IMR-90 (cell line): ENCODE measurements at regions not wholly inside any gene's neighbourhood (a gene's known extent, or its start where the extent isn't known, plus 50 kb on each side); places are given as distances from the start of the nearest gene placed in this dataset.
A peak's percentile ranks its signal among the peaks of the same experiment; 100 is the strongest.

ENCODE experiments used
- ATAC-seq: fragments of 200-7000 bp; cut with Tn5 transposase; 2 replicates; pipeline ENCODE4 v1.9.1; 2020; ENCODE audit warnings: low read depth, mild to moderate bottlenecking, moderate library complexity
- BruUV-seq: library from RNA; stranded (reverse); fragments of 400-500 nt; replicated peaks from 2 replicates; lab custom pipeline; 2021; lab: Mats Ljungman, UMichigan
- CTCF ChIA-PET: fragments of 300-600 bp; formaldehyde crosslinking; extraction: SDS; loops from one replicate; lab custom pipeline; 2021; ENCODE audit warnings: antibody characterized with exemption; lab: Yijun Ruan, JAX
- POLR2A ChIA-PET: fragments of 300-600 bp; sonication (Branson Sonifier 250); formaldehyde crosslinking; loops from one replicate; lab custom pipeline; 2022; ENCODE audit warnings: antibody characterized with exemption; ENCODE audit not compliant: unreplicated experiment; lab: Charles Lee
- DNase-seq: peaks from one replicate; pipeline ENCODE4 v3.0.0; 2013
- H2AFZ ChIP-seq: replicated peaks from 2 replicates; pipeline ENCODE3; 2013; ENCODE audit warnings: low read length, mild to moderate bottlenecking; ENCODE audit not compliant: poor library complexity
- H2AK5ac ChIP-seq: 2 replicates; pipeline ENCODE4 v1.6.1; 2013; ENCODE audit warnings: low read depth, low read length, inconsistent platforms
- H2AK9ac ChIP-seq: replicated peaks from 2 replicates; pipeline ENCODE3; 2013; ENCODE audit warnings: mild to moderate bottlenecking, low read depth, low read length, moderate library complexity; ENCODE audit not compliant: poor library complexity
- H2BK120ac ChIP-seq: 2 replicates; pipeline ENCODE4 v1.6.1; 2013; ENCODE audit warnings: low read depth, low read length, inconsistent platforms
- H2BK15ac ChIP-seq: 3 replicates; pipeline ENCODE4 v1.6.1; 2013; ENCODE audit warnings: low read depth, low read length, inconsistent platforms
- H2BK20ac ChIP-seq: 2 replicates; pipeline ENCODE4 v1.6.1; 2013; ENCODE audit warnings: low read depth, mild to moderate bottlenecking, inconsistent platforms, low read length, moderate library complexity
- H2BK5ac ChIP-seq: 2 replicates; pipeline ENCODE4 v1.6.1; 2013; ENCODE audit warnings: mild to moderate bottlenecking, low read depth, low read length, inconsistent platforms; ENCODE audit not compliant: poor library complexity, severe bottlenecking
- H3K14ac ChIP-seq: replicated peaks from 2 replicates; pipeline ENCODE4 v1.6.1; 2013; ENCODE audit warnings: low read depth, low read length, inconsistent platforms
- H3K18ac ChIP-seq: 2 replicates; pipeline ENCODE4 v1.6.1; 2013; ENCODE audit warnings: low read depth, low read length, control low read depth
- H3K23ac ChIP-seq: 2 replicates; pipeline ENCODE4 v1.6.1; 2013; ENCODE audit warnings: low read depth, low read length, inconsistent platforms
- H3K27ac ChIP-seq: 2 replicates; pipeline ENCODE4 v1.5.1; 2013; ENCODE audit warnings: mild to moderate bottlenecking, control low read depth, low read length; ENCODE audit not compliant: insufficient read depth
- H3K27me3 ChIP-seq: 2 replicates; pipeline ENCODE4 v1.6.1; 2013; ENCODE audit warnings: low read length; ENCODE audit not compliant: control insufficient read depth, insufficient read depth
- H3K36me3 ChIP-seq: 2 replicates; pipeline ENCODE4 v1.6.1; 2013; ENCODE audit warnings: low read length, mixed read lengths; ENCODE audit not compliant: control insufficient read depth, insufficient read depth
- H3K4ac ChIP-seq: 2 replicates; pipeline ENCODE4 v1.6.1; 2013; ENCODE audit warnings: low read depth, low read length, inconsistent platforms
- H3K4me1 ChIP-seq: 2 replicates; pipeline ENCODE4 v1.6.1; 2013; ENCODE audit warnings: low read length, mixed read lengths; ENCODE audit not compliant: control insufficient read depth, insufficient read depth
- H3K4me2 ChIP-seq: 2 replicates; pipeline ENCODE4 v1.6.1; 2013; ENCODE audit warnings: low read depth, mild to moderate bottlenecking, control low read depth, low read length, moderate library complexity
- H3K4me3 ChIP-seq: 2 replicates; pipeline ENCODE4 v1.5.1; 2013; ENCODE audit warnings: low read depth, mild to moderate bottlenecking, control low read depth, low read length, moderate library complexity; ENCODE audit not compliant: insufficient read depth
- H3K56ac ChIP-seq: 2 replicates; pipeline ENCODE4 v1.6.1; 2013; ENCODE audit warnings: low read length, inconsistent platforms; ENCODE audit not compliant: insufficient read depth; ENCODE audit errors: extremely low read depth
- H3K79me1 ChIP-seq, 2 experiments: 2 replicates each; pipeline ENCODE4 v1.6.1; 2013; ENCODE audit warnings: low read length in 2 of 2, inconsistent platforms in 1 of 2, low read depth in 1 of 2
- H3K9ac ChIP-seq: 2 replicates; pipeline ENCODE4 v1.6.1; 2013; ENCODE audit warnings: low read depth, low read length, control low read depth
- H3K9me1 ChIP-seq: 2 replicates; pipeline ENCODE4 v1.6.1; 2013; ENCODE audit warnings: low read length, inconsistent platforms; ENCODE audit not compliant: insufficient read depth
- H3K9me3 ChIP-seq: 2 replicates; pipeline ENCODE4 v1.6.1; 2013; ENCODE audit warnings: low read length; ENCODE audit not compliant: control insufficient read depth, insufficient read depth
- H4K20me1 ChIP-seq: 2 replicates; pipeline ENCODE4 v1.6.1; 2013; ENCODE audit warnings: low read length, inconsistent platforms; ENCODE audit not compliant: insufficient read depth
- H4K5ac ChIP-seq: 2 replicates; pipeline ENCODE4 v1.6.1; 2013; ENCODE audit warnings: mild to moderate bottlenecking, low read depth, low read length, control low read depth
- H4K8ac ChIP-seq, 2 experiments: 2 replicates each; pipeline ENCODE4 v1.6.1; 2013; ENCODE audit warnings: low read depth in 2 of 2, low read length in 2 of 2, control low read depth in 1 of 2, inconsistent platforms in 1 of 2
- H4K91ac ChIP-seq: 2 replicates; pipeline ENCODE4 v1.6.1; 2013; ENCODE audit warnings: low read depth, low read length, inconsistent platforms; ENCODE audit not compliant: insufficient read depth
- BHLHE40 ChIP-seq: fragments of 150-350 bp; IDR thresholded peaks from 2 replicates; pipeline ENCODE4 v1.6.1; 2016; ENCODE audit warnings: mild to moderate bottlenecking, low read depth, low read length
- CEBPB ChIP-seq: IDR thresholded peaks from 2 replicates; pipeline ENCODE4 v1.6.1; 2012; ENCODE audit warnings: low read depth, low read length, improper control_type of control experiment
- CHD1 ChIP-seq: IDR thresholded peaks from 2 replicates; pipeline ENCODE4 v1.6.1; 2012; ENCODE audit warnings: low read depth, low read length, improper control_type of control experiment
- FOS ChIP-seq: fragments of 150-350 bp; IDR thresholded peaks from 2 replicates; pipeline ENCODE4 v1.6.1; 2016; ENCODE audit warnings: low read depth, low read length
- MAFK ChIP-seq: IDR thresholded peaks from 2 replicates; pipeline ENCODE4 v1.6.1; 2012; ENCODE audit warnings: low read depth, low read length, improper control_type of control experiment
- MAZ ChIP-seq: IDR thresholded peaks from 2 replicates; pipeline ENCODE4 v1.6.1; 2012; ENCODE audit warnings: low read depth, mild to moderate bottlenecking, low read length, improper control_type of control experiment, moderate library complexity, borderline replicate concordance
- MXI1 ChIP-seq: IDR thresholded peaks from 2 replicates; pipeline ENCODE4 v1.6.1; 2012; ENCODE audit warnings: low read depth, mild to moderate bottlenecking, low read length, moderate library complexity, borderline replicate concordance
- NFE2L2 ChIP-seq: fragments of 150-350 bp; IDR thresholded peaks from 2 replicates; pipeline ENCODE4 v1.6.1; 2016; ENCODE audit warnings: low read depth, mild to moderate bottlenecking, low read length
- POLR2A ChIP-seq: IDR thresholded peaks from 2 replicates; pipeline ENCODE4 v1.6.1; 2012; ENCODE audit warnings: mild to moderate bottlenecking, low read depth, low read length
- RAD21 ChIP-seq: IDR thresholded peaks from 2 replicates; pipeline ENCODE4 v1.6.1; 2012; ENCODE audit warnings: low read length, improper control_type of control experiment
- RCOR1 ChIP-seq: IDR thresholded peaks from 2 replicates; pipeline ENCODE4 v1.6.1; 2012; ENCODE audit warnings: mild to moderate bottlenecking, low read length, improper control_type of control experiment; ENCODE audit not compliant: insufficient replicate concordance
- RFX5 ChIP-seq: IDR thresholded peaks from 2 replicates; pipeline ENCODE4 v1.8.0; 2012; ENCODE audit warnings: low read depth, mild to moderate bottlenecking, low read length, moderate library complexity
- SMC3 ChIP-seq: fragments of 150-350 bp; IDR thresholded peaks from 2 replicates; pipeline ENCODE4 v1.6.1; 2016; ENCODE audit warnings: low read depth, mild to moderate bottlenecking, antibody characterized with exemption, low read length, moderate library complexity
- WGBS, 2 experiments: methylation state at CpG; one replicate each; pipeline versions ENCODE4 v1.1.5 to v1.1.7; 2013; ENCODE audit warnings: missing lambda C conversion rate in 2 of 2; ENCODE audit not compliant: insufficient read length in 1 of 2; ENCODE audit errors: extremely low coverage in 2 of 2; 5-methylcytosine and 5-hydroxymethylcytosine counted together
- dilution Hi-C: fragments of 300-500 bp; cut with HindIII; formaldehyde crosslinking; loops from one replicate; pipeline ENCODE4 v1.14.3; 2018; ENCODE audit warnings: low sequenced_read_pairs; ENCODE audit not compliant: unreplicated experiment
- in situ Hi-C: fragments of 300-500 bp; cut with MboI; formaldehyde crosslinking; loops from 3 replicates; pipeline ENCODE4 v1.14.3; 2019; ENCODE audit warnings: low sequenced_read_pairs, inconsistent platforms, mixed read lengths
- intact Hi-C: fragments of 100-400 bp; cut with micrococcal nuclease; formaldehyde crosslinking; loops from 2 replicates; pipeline ENCODE4 v1.10.0; 2022
- TF ChIP-seq, protein P1 (sequence below): conservative IDR thresholded peaks from 2 replicates; pipeline ENCODE4 v1.5.1; 2012; ENCODE audit warnings: mild to moderate bottlenecking, low read depth, low read length, improper control_type of control experiment
- TF ChIP-seq, protein P2 (sequence below): fragments of 150-350 bp; IDR thresholded peaks from 2 replicates; pipeline ENCODE4 v1.6.1; 2017; ENCODE audit warnings: mild to moderate bottlenecking, antibody characterized with exemption, low read length, low read depth
- TF ChIP-seq, protein P3 (sequence below): fragments of 150-350 bp; IDR thresholded peaks from 2 replicates; pipeline ENCODE4 v1.6.1; 2016; ENCODE audit warnings: low read depth, mild to moderate bottlenecking, low read length, moderate library complexity, borderline replicate concordance

DNA sequence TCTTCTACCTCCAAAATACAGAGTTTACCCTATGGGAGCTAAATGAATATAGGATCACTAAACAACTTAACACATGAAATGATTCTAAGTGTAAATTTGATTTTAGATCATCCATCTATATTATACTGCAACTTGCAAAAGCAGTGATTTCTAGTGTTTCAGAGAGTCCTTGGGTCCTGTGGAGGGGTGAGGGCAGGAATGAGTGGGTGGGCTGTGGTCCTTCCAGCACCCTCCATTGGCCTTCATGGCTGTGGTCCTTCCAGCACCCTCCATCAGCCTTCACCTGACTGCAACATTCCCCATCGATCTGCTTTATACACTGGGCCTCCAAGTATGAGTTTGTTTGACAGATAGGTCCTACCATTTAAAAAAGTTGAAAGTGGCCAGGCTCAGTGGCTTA, 70.5 kb downstream of the TTC6 start:
- no TSS peak for BruUV-seq
- Histone ChIP-seq H3K4me1 (peaks cover 6% of the 10 kb centered on the region; the same call in 1 of the 2 replicates), H3K27me3 (no peaks in the 10 kb centered on the region), H3K23ac (no peak overlapping the region), H3K4me3 (no peak overlapping the region), H3K56ac (no peak overlapping the region), H2AFZ (no peak overlapping the region), H2BK15ac (no peak overlapping the region), H2AK9ac (no peak overlapping the region), H3K27ac (no peak overlapping the region), H2BK120ac (no peak overlapping the region), H4K20me1 (no peaks in the 10 kb centered on the region), H4K91ac (no peak overlapping the region), H3K9ac (no peak overlapping the region), H3K36me3 (no peaks in the 10 kb centered on the region), H2AK5ac (no peak overlapping the region), H4K5ac (no peak overlapping the region), H3K9me1 (peaks cover 3% of the 10 kb centered on the region; the same call in 1 of the 2 replicates), H3K18ac (no peak overlapping the region), H3K4ac (no peak overlapping the region), H3K4me2 (no peak overlapping the region), H2BK5ac (no peak overlapping the region), H3K9me3 (no peaks in the 10 kb centered on the region; the same call in 1 of the 2 replicates), H4K8ac (no peak overlapping the region), H3K14ac (no peak overlapping the region), H3K79me1 (no peaks in the 10 kb centered on the region), H2BK20ac (0 out of 2 replicates have a peak overlapping the region, but pooled peaks have one; percentile 1)
- TF ChIP-seq MAZ (no peak), CEBPB (no peak), RCOR1 (no peak), RFX5 (no peak), BHLHE40 (no peak), NFE2L2 (no peak), MXI1 (no peak), POLR2A (no peak), MAFK (no peak), SMC3 (no peak), CHD1 (no peak), FOS (no peak), RAD21 (no peak)
- TF ChIP-seq, protein P1, sequence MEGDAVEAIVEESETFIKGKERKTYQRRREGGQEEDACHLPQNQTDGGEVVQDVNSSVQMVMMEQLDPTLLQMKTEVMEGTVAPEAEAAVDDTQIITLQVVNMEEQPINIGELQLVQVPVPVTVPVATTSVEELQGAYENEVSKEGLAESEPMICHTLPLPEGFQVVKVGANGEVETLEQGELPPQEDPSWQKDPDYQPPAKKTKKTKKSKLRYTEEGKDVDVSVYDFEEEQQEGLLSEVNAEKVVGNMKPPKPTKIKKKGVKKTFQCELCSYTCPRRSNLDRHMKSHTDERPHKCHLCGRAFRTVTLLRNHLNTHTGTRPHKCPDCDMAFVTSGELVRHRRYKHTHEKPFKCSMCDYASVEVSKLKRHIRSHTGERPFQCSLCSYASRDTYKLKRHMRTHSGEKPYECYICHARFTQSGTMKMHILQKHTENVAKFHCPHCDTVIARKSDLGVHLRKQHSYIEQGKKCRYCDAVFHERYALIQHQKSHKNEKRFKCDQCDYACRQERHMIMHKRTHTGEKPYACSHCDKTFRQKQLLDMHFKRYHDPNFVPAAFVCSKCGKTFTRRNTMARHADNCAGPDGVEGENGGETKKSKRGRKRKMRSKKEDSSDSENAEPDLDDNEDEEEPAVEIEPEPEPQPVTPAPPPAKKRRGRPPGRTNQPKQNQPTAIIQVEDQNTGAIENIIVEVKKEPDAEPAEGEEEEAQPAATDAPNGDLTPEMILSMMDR: no peak
- TF ChIP-seq, protein P2, sequence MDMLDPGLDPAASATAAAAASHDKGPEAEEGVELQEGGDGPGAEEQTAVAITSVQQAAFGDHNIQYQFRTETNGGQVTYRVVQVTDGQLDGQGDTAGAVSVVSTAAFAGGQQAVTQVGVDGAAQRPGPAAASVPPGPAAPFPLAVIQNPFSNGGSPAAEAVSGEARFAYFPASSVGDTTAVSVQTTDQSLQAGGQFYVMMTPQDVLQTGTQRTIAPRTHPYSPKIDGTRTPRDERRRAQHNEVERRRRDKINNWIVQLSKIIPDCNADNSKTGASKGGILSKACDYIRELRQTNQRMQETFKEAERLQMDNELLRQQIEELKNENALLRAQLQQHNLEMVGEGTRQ: no peak
- TF ChIP-seq, protein P3, sequence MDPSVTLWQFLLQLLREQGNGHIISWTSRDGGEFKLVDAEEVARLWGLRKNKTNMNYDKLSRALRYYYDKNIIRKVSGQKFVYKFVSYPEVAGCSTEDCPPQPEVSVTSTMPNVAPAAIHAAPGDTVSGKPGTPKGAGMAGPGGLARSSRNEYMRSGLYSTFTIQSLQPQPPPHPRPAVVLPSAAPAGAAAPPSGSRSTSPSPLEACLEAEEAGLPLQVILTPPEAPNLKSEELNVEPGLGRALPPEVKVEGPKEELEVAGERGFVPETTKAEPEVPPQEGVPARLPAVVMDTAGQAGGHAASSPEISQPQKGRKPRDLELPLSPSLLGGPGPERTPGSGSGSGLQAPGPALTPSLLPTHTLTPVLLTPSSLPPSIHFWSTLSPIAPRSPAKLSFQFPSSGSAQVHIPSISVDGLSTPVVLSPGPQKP: no peak
- ChIA-PET POLR2A (no interaction called here), CTCF (interaction anchor here (1.2 to 1.4 kb wide), 2 partner anchors 15 to 16 kb away, joined by 3 to 4 read pairs; no protein-coding TSS in a partner anchor)
- dilution Hi-C loops: no loop called here
- in situ Hi-C loops: no loop called here
- no CpG with 5 or more reads among the region's 1 CpG for WGBS, 2 experiments
- intact Hi-C loops: no loop called here
- ATAC-seq: no peak
- no peak for DNase-seq
